SU-DHL-6 (cell line): ENCODE measurements at regions not wholly inside any gene's neighbourhood (a gene's known extent, or its start where the extent isn't known, plus 50 kb on each side); places are given as distances from the start of the nearest gene placed in this dataset.

ENCODE experiments used
- CTCF ChIP-seq: fragments of 200-600 bp; sonication (generic); IDR thresholded peaks from one replicate; pipeline ENCODE4 v1.5.1; 2017; ENCODE audit warnings: antibody characterized with exemption, mild to moderate bottlenecking, low read length, moderate library complexity; ENCODE audit not compliant: insufficient read depth, poor library complexity, severe bottlenecking
- EZH2phosphoT487 ChIP-seq: fragments of 200-600 bp; sonication (generic), shearing (Covaris generic); conservative IDR thresholded peaks from 2 replicates; pipeline ENCODE4 v1.6.1; 2018; ENCODE audit warnings: mild to moderate bottlenecking, antibody characterized with exemption, low read length, moderate library complexity, mixed read lengths

- TF ChIP-seq CTCF (no peak), EZH2phosphoT487 (no peak)
Measured at GRCh38 chr15:95450413-95450812, 880.1 kb upstream of the NR2F2 start.
